ENCODE measurements at regions not wholly inside any gene's neighbourhood (a gene's known extent, or its start where the extent isn't known, plus 50 kb on each side); places are given as distances from the start of the nearest gene placed in this dataset.

DNA sequence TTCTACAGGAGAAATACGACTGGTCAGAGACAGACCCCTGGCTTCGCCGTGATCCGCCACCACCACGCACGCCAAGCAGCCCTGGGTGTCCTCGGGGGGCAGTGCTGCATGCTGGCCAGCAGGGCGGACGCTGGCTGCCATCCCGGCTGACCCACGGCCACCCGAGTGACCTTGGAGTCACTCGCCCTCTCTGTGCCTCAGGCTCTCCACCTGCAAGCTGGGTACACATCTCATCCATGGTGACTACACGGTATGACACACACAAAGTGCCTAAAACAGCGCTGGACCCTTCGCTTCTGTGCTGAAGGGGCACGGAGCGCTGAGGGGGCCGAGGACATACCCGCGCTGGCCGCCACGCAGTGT, 62.0 kb upstream of the RNF32 start:
- ChIA-PET CTCF (no interaction called here), POLR2A (no interaction called here)
- H3K27me3 ChIP-seq (replicated peaks in 1 of 4; ENCODE audit: control extremely low read depth in 1 of 4, control insufficient read depth in 3 of 4, insufficient read depth in 4 of 4, low read length in 3 of 4): no peaks in the 10 kb centered on the region
- Mint-ChIP-seq H3K27ac (no peak overlapping the region), H3K4me1 (no peaks in the 10 kb centered on the region), H3K9me3 (ENCODE audit: insufficient read depth) (no peaks in the 10 kb centered on the region), H3K4me3 (no peak overlapping the region), H3K27me3 (peaks cover 22% of the 10 kb centered on the region)
- H3K27ac ChIP-seq (ENCODE audit: low read length in 2 of 2): no peak overlapping the region
- H3K9ac ChIP-seq (ENCODE audit: low read length): no peak overlapping the region
- H4K20me1 ChIP-seq (ENCODE audit: control insufficient read depth, insufficient read depth, low read length, poor library complexity, severe bottlenecking): no peaks in the 10 kb centered on the region
- WGBS (ENCODE audit: insufficient coverage): 94% methylated on average over 23 of the region's 23 CpGs
- no peaks in the 10 kb centered on the region for H3K9me3 ChIP-seq (ENCODE audit: control extremely low read depth in 1 of 3, control insufficient read depth in 2 of 3, insufficient read depth in 1 of 3, low read length in 2 of 3)
- TF ChIP-seq CTCF (IDR thresholded peaks at IDR 0.05): no peak
- no peak for TF ChIP-seq EZH2 (IDR thresholded peaks at IDR 0.05; ENCODE audit: borderline replicate concordance, insufficient read depth, low read depth, low read length, poor library complexity, severe bottlenecking)
- no peak overlapping the region for H3K4me2 ChIP-seq (replicated peaks; ENCODE audit: low read depth, low read length, poor library complexity, severe bottlenecking)
- no peak for ATAC-seq (ENCODE audit: low read depth)
- no peaks in the 10 kb centered on the region for H3K4me1 ChIP-seq (ENCODE audit: control insufficient read depth in 2 of 2, insufficient read depth in 2 of 2, low read length in 2 of 2)
- H2AFZ ChIP-seq (ENCODE audit: insufficient read depth, low read depth, low read length, poor library complexity, severe bottlenecking): no peak overlapping the region
- H3K79me2 ChIP-seq (ENCODE audit: control insufficient read depth, insufficient read depth, low read length): no peaks in the 10 kb centered on the region
- DNase-seq: no peak
- no peaks in the 10 kb centered on the region for H3K36me3 ChIP-seq (replicated peaks in 1 of 2; ENCODE audit: control extremely low read depth in 1 of 2, control insufficient read depth in 1 of 2, extremely low read depth in 1 of 2, insufficient read depth in 2 of 2, low read length in 1 of 2)
- intact Hi-C loops (cut with micrococcal nuclease): no loop called here
- H3K4me3 ChIP-seq (ENCODE audit: control extremely low read depth in 1 of 5, extremely low read depth in 1 of 5, insufficient read depth in 1 of 5, low read depth in 2 of 5, low read length in 4 of 5): no peak overlapping the region

- H3K27ac ChIP-seq (ENCODE audit: low read length in 2 of 2): no peak overlapping the region
- no peak overlapping the region for H3K9ac ChIP-seq (ENCODE audit: low read length)
- H3K27me3 ChIP-seq (replicated peaks in 1 of 4; ENCODE audit: control extremely low read depth in 1 of 4, control insufficient read depth in 3 of 4, insufficient read depth in 4 of 4, low read length in 3 of 4): no peaks in the 10 kb centered on the region
- TF ChIP-seq EZH2 (IDR thresholded peaks at IDR 0.05; ENCODE audit: borderline replicate concordance, insufficient read depth, low read depth, low read length, poor library complexity, severe bottlenecking) (no peak), CTCF (IDR thresholded peaks at IDR 0.05) (no peak)
- no peaks in the 10 kb centered on the region for H3K9me3 ChIP-seq (ENCODE audit: control extremely low read depth in 1 of 3, control insufficient read depth in 2 of 3, insufficient read depth in 1 of 3, low read length in 2 of 3)
- 91% methylated on average over 12 of the region's 15 CpGs for WGBS (ENCODE audit: insufficient coverage)
- Mint-ChIP-seq H3K27ac (no peak overlapping the region), H3K27me3 (peaks cover 29% of the 10 kb centered on the region), H3K4me1 (no peaks in the 10 kb centered on the region), H3K9me3 (ENCODE audit: insufficient read depth) (no peaks in the 10 kb centered on the region), H3K4me3 (no peak overlapping the region)
- H3K4me2 ChIP-seq (replicated peaks; ENCODE audit: low read depth, low read length, poor library complexity, severe bottlenecking): no peak overlapping the region
- DNase-seq (no peak), ATAC-seq (ENCODE audit: low read depth) (no peak)
- H4K20me1 ChIP-seq (ENCODE audit: control insufficient read depth, insufficient read depth, low read length, poor library complexity, severe bottlenecking): no peaks in the 10 kb centered on the region
- H2AFZ ChIP-seq (ENCODE audit: insufficient read depth, low read depth, low read length, poor library complexity, severe bottlenecking): no peak overlapping the region
- ChIA-PET POLR2A (no interaction called here), CTCF (no interaction called here)
- H3K79me2 ChIP-seq (ENCODE audit: control insufficient read depth, insufficient read depth, low read length): no peaks in the 10 kb centered on the region
- intact Hi-C loops (cut with micrococcal nuclease): no loop called here
- no peak overlapping the region for H3K4me3 ChIP-seq (ENCODE audit: control extremely low read depth in 1 of 5, extremely low read depth in 1 of 5, insufficient read depth in 1 of 5, low read depth in 2 of 5, low read length in 4 of 5)
- H3K4me1 ChIP-seq (ENCODE audit: control insufficient read depth in 2 of 2, insufficient read depth in 2 of 2, low read length in 2 of 2): no peaks in the 10 kb centered on the region
- no peaks in the 10 kb centered on the region for H3K36me3 ChIP-seq (replicated peaks in 1 of 2; ENCODE audit: control extremely low read depth in 1 of 2, control insufficient read depth in 1 of 2, extremely low read depth in 1 of 2, insufficient read depth in 2 of 2, low read length in 1 of 2)
These were observed 62.7 kb upstream of the RNF32 start for GRCh38 chr7:156577645-156578577.

Data from B cell (primary cell).